ENCODE measurements at regions not wholly inside any gene's neighbourhood (a gene's known extent, or its start where the extent isn't known, plus 50 kb on each side); places are given as distances from the start of the nearest gene placed in this dataset.

- ATAC-seq (replicated peaks) = no peak
- Mint-ChIP-seq H3K27ac (no peak overlapping the region), H3K27me3 (no peaks in the 10 kb centered on the region), H3K36me3 (peaks cover 0 to 2% of the 10 kb centered on the region in 2 donors), H3K4me3 (no peak overlapping the region), H3K9me3 (peaks cover 12% of the 10 kb centered on the region in 2 donors), H3K4me1 (no peaks in the 10 kb centered on the region)
- no peak for DNase-seq
These were observed 285.7 kb upstream of the GALNT17 start for GRCh38 chr7:70846208-70846607.

GRCh38 chr7:70849580-70850235 is 282.2 kb upstream of the GALNT17 start:
- Mint-ChIP-seq H3K27me3 (no peaks in the 10 kb centered on the region), H3K36me3 (peaks cover 0 to 2% of the 10 kb centered on the region in 2 donors), H3K27ac (no peak overlapping the region), H3K9me3 (peaks cover 10 to 12% of the 10 kb centered on the region in 2 donors), H3K4me3 (no peak overlapping the region), H3K4me1 (no peaks in the 10 kb centered on the region)
- ATAC-seq (replicated peaks) (no peak), DNase-seq (no peak)

GRCh38 chr7:70855373-70855772 is 276.6 kb upstream of the GALNT17 start:
- Mint-ChIP-seq H3K9me3 (peaks cover 0 to 4% of the 10 kb centered on the region in 2 donors), H3K27ac (no peak overlapping the region), H3K36me3 (no peaks in the 10 kb centered on the region), H3K27me3 (no peaks in the 10 kb centered on the region), H3K4me3 (no peak overlapping the region), H3K4me1 (no peaks in the 10 kb centered on the region)
- no peak for ATAC-seq (replicated peaks)
- no peak for DNase-seq

- Mint-ChIP-seq H3K36me3 (no peaks in the 10 kb centered on the region), H3K4me1 (no peaks in the 10 kb centered on the region), H3K9me3 (peaks cover 0 to 4% of the 10 kb centered on the region in 2 donors), H3K27me3 (no peaks in the 10 kb centered on the region), H3K4me3 (no peak overlapping the region), H3K27ac (no peak overlapping the region)
- DNase-seq = peak; percentile 21
- ATAC-seq (replicated peaks) = peak in 1 of 2 donors; percentile 31
These were observed 274.9 kb upstream of the GALNT17 start for GRCh38 chr7:70856901-70857630.

- Mint-ChIP-seq H3K4me3 (no peak overlapping the region), H3K4me1 (no peaks in the 10 kb centered on the region), H3K27ac (no peak overlapping the region), H3K9me3 (peaks cover 0 to 4% of the 10 kb centered on the region in 2 donors), H3K36me3 (no peaks in the 10 kb centered on the region), H3K27me3 (no peaks in the 10 kb centered on the region)
- ATAC-seq (replicated peaks) = no peak
- DNase-seq = no peak
These were observed 274.0 kb upstream of the GALNT17 start for GRCh38 chr7:70857793-70858545.

- no peak for ATAC-seq (replicated peaks)
- H3K27ac Mint-ChIP-seq = no peak overlapping the region
- no peak overlapping the region for H3K4me3 Mint-ChIP-seq
- no peaks in the 10 kb centered on the region for H3K4me1 Mint-ChIP-seq
- peaks cover 13 to 15% of the 10 kb centered on the region in 2 donors for H3K9me3 Mint-ChIP-seq
- peaks cover 0 to 1% of the 10 kb centered on the region in 2 donors for H3K36me3 Mint-ChIP-seq
- peaks cover 4 to 11% of the 10 kb centered on the region in 2 donors for H3K27me3 Mint-ChIP-seq
- no peak for DNase-seq
These were observed 264.4 kb upstream of the GALNT17 start for GRCh38 chr7:70867513-70867912.

- Mint-ChIP-seq H3K27ac (no peak overlapping the region), H3K4me3 (no peak overlapping the region), H3K36me3 (peaks cover 0 to 1% of the 10 kb centered on the region in 2 donors), H3K9me3 (peaks cover 11 to 12% of the 10 kb centered on the region in 2 donors), H3K4me1 (no peaks in the 10 kb centered on the region), H3K27me3 (peaks cover 4 to 11% of the 10 kb centered on the region in 2 donors)
- DNase-seq (no peak), ATAC-seq (replicated peaks) (no peak)
These were observed 261.6 kb upstream of the GALNT17 start for GRCh38 chr7:70870349-70870748.

- Mint-ChIP-seq H3K4me1 (no peaks in the 10 kb centered on the region), H3K27me3 (peaks cover 3 to 9% of the 10 kb centered on the region in 2 donors), H3K36me3 (peaks cover 0 to 1% of the 10 kb centered on the region in 2 donors), H3K27ac (no peak overlapping the region), H3K9me3 (peaks cover 8 to 14% of the 10 kb centered on the region in 2 donors), H3K4me3 (no peak overlapping the region)
- ATAC-seq (replicated peaks) (no peak), DNase-seq (no peak)
These were observed 259.8 kb upstream of the GALNT17 start for GRCh38 chr7:70872188-70872587.

- no peak for ATAC-seq (replicated peaks)
- no peaks in the 10 kb centered on the region for H3K4me1 Mint-ChIP-seq
- peaks cover 0 to 11% of the 10 kb centered on the region in 2 donors for H3K9me3 Mint-ChIP-seq
- H3K27ac Mint-ChIP-seq = no peak overlapping the region
- peaks cover 0 to 5% of the 10 kb centered on the region in 2 donors for H3K27me3 Mint-ChIP-seq
- no peak for DNase-seq
- H3K4me3 Mint-ChIP-seq = no peak overlapping the region
- H3K36me3 Mint-ChIP-seq = no peaks in the 10 kb centered on the region
These were observed 250.6 kb upstream of the GALNT17 start for GRCh38 chr7:70881167-70881847.

GRCh38 chr7:70883750-70884439 is 248.0 kb upstream of the GALNT17 start:
- ATAC-seq (replicated peaks) (no peak), DNase-seq (no peak)
- no peak overlapping the region for H3K27ac Mint-ChIP-seq
- H3K27me3 Mint-ChIP-seq = peaks cover 0 to 11% of the 10 kb centered on the region in 2 donors
- H3K9me3 Mint-ChIP-seq = peaks cover 9 to 13% of the 10 kb centered on the region in 2 donors
- no peaks in the 10 kb centered on the region for H3K4me1 Mint-ChIP-seq
- no peak overlapping the region for H3K4me3 Mint-ChIP-seq
- no peaks in the 10 kb centered on the region for H3K36me3 Mint-ChIP-seq

- no peaks in the 10 kb centered on the region for H3K36me3 Mint-ChIP-seq
- DNase-seq (no peak), ATAC-seq (replicated peaks) (no peak)
- H3K4me1 Mint-ChIP-seq = no peaks in the 10 kb centered on the region
- H3K4me3 Mint-ChIP-seq = no peak overlapping the region
- H3K27me3 Mint-ChIP-seq = peaks cover 0 to 11% of the 10 kb centered on the region in 2 donors
- H3K9me3 Mint-ChIP-seq = peaks cover 10 to 13% of the 10 kb centered on the region in 2 donors
- H3K27ac Mint-ChIP-seq = no peak overlapping the region
These were observed 247.5 kb upstream of the GALNT17 start for GRCh38 chr7:70884440-70884764.

GRCh38 chr7:70884809-70885208 is 247.1 kb upstream of the GALNT17 start:
- no peak overlapping the region for H3K4me3 Mint-ChIP-seq
- H3K9me3 Mint-ChIP-seq = peaks cover 10 to 11% of the 10 kb centered on the region in 2 donors
- H3K27ac Mint-ChIP-seq = no peak overlapping the region
- no peaks in the 10 kb centered on the region for H3K4me1 Mint-ChIP-seq
- H3K36me3 Mint-ChIP-seq = no peaks in the 10 kb centered on the region
- ATAC-seq (replicated peaks) (no peak), DNase-seq (no peak)
- H3K27me3 Mint-ChIP-seq = peaks cover 0 to 11% of the 10 kb centered on the region in 2 donors

- no peak for DNase-seq
- H3K4me1 Mint-ChIP-seq = no peaks in the 10 kb centered on the region
- H3K36me3 Mint-ChIP-seq = peaks cover 0 to 2% of the 10 kb centered on the region in 2 donors
- H3K9me3 Mint-ChIP-seq = peaks cover 16% of the 10 kb centered on the region in 2 donors
- H3K27ac Mint-ChIP-seq = no peak overlapping the region
- no peak for ATAC-seq (replicated peaks)
- no peak overlapping the region for H3K4me3 Mint-ChIP-seq
- peaks cover 0 to 6% of the 10 kb centered on the region in 2 donors for H3K27me3 Mint-ChIP-seq
These were observed 245.4 kb upstream of the GALNT17 start for GRCh38 chr7:70886547-70886946.

GRCh38 chr7:70887186-70887585 is 244.8 kb upstream of the GALNT17 start:
- H3K9me3 Mint-ChIP-seq = peaks cover 16% of the 10 kb centered on the region in 2 donors

More at GRCh38 chr7:70887186-70887585, 244.8 kb upstream of the GALNT17 start:
- ATAC-seq (replicated peaks) (no peak), DNase-seq (no peak)
- no peak overlapping the region for H3K4me3 Mint-ChIP-seq
- no peak overlapping the region for H3K27ac Mint-ChIP-seq
- H3K27me3 Mint-ChIP-seq = peaks cover 0 to 6% of the 10 kb centered on the region in 2 donors
- H3K36me3 Mint-ChIP-seq = peaks cover 0 to 2% of the 10 kb centered on the region in 2 donors
- H3K4me1 Mint-ChIP-seq = no peaks in the 10 kb centered on the region

All from stimulated activated naive B cell treated with anti-CD40 and anti-IgM and Interleukin-4, amounts not matched to agents 10 μg/mL and 1 μg/mL and 100 μg/mL, for 72 hours (primary cell).